ENCODE measurements at regions not wholly inside any gene's neighbourhood (a gene's known extent, or its start where the extent isn't known, plus 50 kb on each side); places are given as distances from the start of the nearest gene placed in this dataset.

DNA sequence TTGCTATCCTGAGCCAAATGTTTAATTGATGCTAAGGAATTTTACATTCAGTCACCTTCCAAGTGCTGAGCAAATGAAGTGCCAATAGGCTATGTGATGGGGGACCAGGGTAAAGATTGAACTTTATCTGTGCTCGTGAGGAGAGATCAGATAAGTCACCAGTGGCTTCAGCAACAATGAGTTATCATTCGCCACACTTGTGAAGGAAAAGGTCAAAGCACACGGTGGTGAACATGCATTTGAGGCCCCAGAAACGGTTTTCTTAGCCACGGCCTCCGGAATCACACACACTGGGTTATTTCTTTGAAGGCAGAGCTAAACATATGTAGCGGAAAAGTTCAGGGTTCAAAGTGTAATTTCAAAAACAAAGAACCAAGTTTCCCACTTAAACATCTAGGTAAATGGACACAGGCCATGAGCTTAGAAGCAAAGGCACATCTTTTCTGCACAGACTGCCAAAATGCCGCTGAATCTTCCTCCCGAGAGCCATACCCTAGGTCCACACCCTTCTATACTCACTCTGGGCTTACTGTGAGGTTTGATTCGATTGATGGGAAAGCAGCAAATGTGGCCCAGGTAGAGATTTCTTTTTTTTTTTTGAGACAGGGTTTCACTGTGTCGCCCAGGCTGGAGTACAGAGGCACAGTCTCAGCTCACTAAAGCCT, 268.5 kb downstream of the SHQ1 start:
- TF ChIP-seq, protein P1, sequence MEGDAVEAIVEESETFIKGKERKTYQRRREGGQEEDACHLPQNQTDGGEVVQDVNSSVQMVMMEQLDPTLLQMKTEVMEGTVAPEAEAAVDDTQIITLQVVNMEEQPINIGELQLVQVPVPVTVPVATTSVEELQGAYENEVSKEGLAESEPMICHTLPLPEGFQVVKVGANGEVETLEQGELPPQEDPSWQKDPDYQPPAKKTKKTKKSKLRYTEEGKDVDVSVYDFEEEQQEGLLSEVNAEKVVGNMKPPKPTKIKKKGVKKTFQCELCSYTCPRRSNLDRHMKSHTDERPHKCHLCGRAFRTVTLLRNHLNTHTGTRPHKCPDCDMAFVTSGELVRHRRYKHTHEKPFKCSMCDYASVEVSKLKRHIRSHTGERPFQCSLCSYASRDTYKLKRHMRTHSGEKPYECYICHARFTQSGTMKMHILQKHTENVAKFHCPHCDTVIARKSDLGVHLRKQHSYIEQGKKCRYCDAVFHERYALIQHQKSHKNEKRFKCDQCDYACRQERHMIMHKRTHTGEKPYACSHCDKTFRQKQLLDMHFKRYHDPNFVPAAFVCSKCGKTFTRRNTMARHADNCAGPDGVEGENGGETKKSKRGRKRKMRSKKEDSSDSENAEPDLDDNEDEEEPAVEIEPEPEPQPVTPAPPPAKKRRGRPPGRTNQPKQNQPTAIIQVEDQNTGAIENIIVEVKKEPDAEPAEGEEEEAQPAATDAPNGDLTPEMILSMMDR (IDR thresholded peaks at IDR 0.05; ENCODE audit: control insufficient read depth, insufficient read depth, low read depth, low read length, missing control alignments) = no peak
- no peak for DNase-seq (ENCODE audit: low read depth)
- no peak overlapping the region for H3K4me3 ChIP-seq (ENCODE audit: control insufficient read depth, low read depth, low read length)

DNA sequence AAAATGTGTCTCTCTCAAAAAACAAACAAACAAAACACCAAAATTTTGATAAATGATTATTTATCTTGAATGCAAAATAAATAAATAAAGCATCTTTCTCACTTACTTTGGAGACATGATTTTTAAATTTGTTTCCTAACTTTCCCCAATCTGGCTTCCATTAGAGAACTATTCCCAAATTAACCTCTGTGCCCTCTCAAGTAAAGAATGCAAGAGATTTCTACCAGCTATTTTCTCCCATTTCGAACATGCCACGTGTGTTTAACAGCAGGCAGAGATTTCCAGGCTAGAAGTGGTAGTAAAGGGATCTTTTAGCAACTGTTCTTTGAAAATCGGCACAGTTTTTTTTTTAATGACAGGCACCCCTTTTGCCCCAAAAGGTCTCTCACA, 269.1 kb downstream of the SHQ1 start:
- TF ChIP-seq, protein P1 (IDR thresholded peaks at IDR 0.05; ENCODE audit: control insufficient read depth, insufficient read depth, low read depth, low read length, missing control alignments) = no peak
- no peak for DNase-seq (ENCODE audit: low read depth)
- no peak overlapping the region for H3K4me3 ChIP-seq (ENCODE audit: control insufficient read depth, low read depth, low read length)

DNA sequence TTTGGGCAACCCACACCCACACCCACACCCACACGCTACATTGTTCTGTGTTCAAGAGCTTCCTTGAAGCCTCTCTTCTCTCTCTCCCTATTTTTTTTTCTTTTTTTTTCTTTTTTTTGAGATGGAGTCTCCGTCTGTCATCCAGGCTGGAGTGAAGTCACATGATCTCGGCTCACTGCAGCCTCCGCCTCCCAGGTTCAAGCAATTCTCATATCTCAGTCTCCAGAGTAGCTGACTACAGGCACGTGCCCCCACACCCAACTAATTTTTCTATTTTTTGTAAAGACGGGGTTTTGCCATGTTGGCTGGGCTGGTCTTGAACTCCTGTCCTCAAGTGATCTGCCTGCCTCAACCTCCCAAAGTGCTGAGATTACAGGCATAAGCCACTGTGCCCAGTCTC, 271.1 kb downstream of the SHQ1 start:
- no peak for DNase-seq (ENCODE audit: low read depth)
- TF ChIP-seq, protein P1 (IDR thresholded peaks at IDR 0.05; ENCODE audit: control insufficient read depth, insufficient read depth, low read depth, low read length, missing control alignments) = no peak
- H3K4me3 ChIP-seq (ENCODE audit: control insufficient read depth, low read depth, low read length) = no peak overlapping the region

DNA sequence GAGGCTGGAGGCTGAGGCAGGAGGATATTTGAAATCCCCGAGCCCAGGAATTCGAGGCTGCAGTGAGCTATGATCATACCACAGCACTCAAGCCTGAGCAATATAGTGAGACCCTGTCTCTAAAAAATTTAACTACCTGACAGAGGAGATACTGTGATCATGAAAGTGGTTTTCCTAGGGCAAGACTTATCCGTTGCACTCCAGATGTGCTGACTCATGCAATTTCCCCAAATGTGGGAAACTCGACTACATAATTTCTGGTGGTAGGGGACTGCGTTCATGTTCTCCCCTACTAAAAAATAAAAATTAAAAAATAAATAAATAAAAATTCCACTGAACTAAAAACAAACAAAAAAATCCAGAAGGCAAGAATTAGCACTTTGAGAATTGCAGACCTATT, 271.7 kb downstream of the SHQ1 start:
- no peak for DNase-seq (ENCODE audit: low read depth)
- H3K4me3 ChIP-seq (ENCODE audit: control insufficient read depth, low read depth, low read length) = no peak overlapping the region
- TF ChIP-seq, protein P1 (IDR thresholded peaks at IDR 0.05; ENCODE audit: control insufficient read depth, insufficient read depth, low read depth, low read length, missing control alignments) = no peak

DNA sequence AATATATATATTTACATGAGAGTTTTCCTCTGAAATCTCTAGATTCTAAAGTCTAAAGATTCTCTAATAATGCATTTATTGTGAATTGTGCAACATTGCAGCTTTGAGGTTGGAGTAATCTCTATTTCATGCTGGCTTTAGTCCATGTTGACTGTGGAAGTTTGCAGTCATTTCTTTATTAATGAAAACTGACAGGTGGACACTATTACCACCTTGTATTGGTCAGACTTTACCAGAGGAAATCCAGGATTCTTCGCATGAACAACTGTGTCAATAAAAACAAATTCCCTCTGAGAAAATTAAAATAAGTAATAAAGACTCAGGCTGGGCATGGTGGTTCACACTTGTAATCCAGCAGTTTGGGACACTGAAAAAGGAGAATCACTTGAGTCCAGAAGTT, 274.1 kb downstream of the SHQ1 start:
- no peak for DNase-seq (ENCODE audit: low read depth)
- TF ChIP-seq, protein P1 (IDR thresholded peaks at IDR 0.05; ENCODE audit: control insufficient read depth, insufficient read depth, low read depth, low read length, missing control alignments) = no peak
- no peak overlapping the region for H3K4me3 ChIP-seq (ENCODE audit: control insufficient read depth, low read depth, low read length)

DNA sequence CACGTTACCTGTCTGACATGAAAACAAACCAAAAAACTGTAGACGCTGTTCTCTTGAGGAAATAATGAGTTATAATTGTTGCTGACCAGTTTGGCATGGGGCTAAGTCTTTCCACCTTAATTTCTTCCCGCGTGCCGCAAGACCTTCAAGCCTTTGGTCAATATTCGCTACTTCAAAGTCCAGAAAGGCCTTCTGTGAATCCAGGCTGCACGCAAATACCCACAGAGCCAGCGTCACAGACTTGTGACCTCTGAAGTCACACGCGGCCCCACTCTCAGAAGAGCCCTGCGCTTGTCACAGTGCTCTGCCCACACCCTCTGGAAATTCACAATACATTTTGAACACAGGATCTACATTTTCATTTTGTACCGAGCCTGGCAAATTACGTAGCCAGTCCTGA, 275.2 kb downstream of the SHQ1 start:
- H3K4me3 ChIP-seq (ENCODE audit: control insufficient read depth, low read depth, low read length) = no peak overlapping the region
- no peak for DNase-seq (ENCODE audit: low read depth)
- TF ChIP-seq, protein P1 (IDR thresholded peaks at IDR 0.05; ENCODE audit: control insufficient read depth, insufficient read depth, low read depth, low read length, missing control alignments) = no peak

All from AG09309 (cell line).